Ascending aorta (tissue), 2 donors: ENCODE measurements at regions not wholly inside any gene's neighbourhood (a gene's known extent, or its start where the extent isn't known, plus 50 kb on each side); places are given as distances from the start of the nearest gene placed in this dataset.

ENCODE experiments used
- DNase-seq, 2 donors: peaks; one replicate each; pipeline ENCODE4 v3.0.0-alpha.2; 2019; ENCODE audit warnings: low spot score in 2 of 2
- H3K27ac ChIP-seq, 2 donors: fragments of 200-600 bp; sonication (generic); one replicate each; pipeline ENCODE4 v1.5.1; 2016 to 2017; ENCODE audit warnings: mild to moderate bottlenecking in 1 of 2
- H3K27me3 ChIP-seq: fragments of 200-600 bp; sonication (generic); one replicate; pipeline ENCODE4 v1.5.1; 2017
- H3K36me3 ChIP-seq, 2 donors: fragments of 200-600 bp; sonication (generic); one replicate each; pipeline ENCODE4 v1.5.1; 2016
- H3K4me1 ChIP-seq, 2 donors: fragments of 200-600 bp; sonication (generic); one replicate each; pipeline ENCODE4 v1.5.1; 2016 to 2017; ENCODE audit warnings: mild to moderate bottlenecking in 1 of 2
- H3K4me3 ChIP-seq, 2 donors: fragments of 200-600 bp; sonication (generic); one replicate each; pipeline ENCODE4 v1.5.1; 2016 to 2017; ENCODE audit warnings: mild to moderate bottlenecking in 1 of 2
- H3K9me3 ChIP-seq, 2 donors: fragments of 200-600 bp; sonication (generic); one replicate each; pipeline ENCODE4 v1.5.1; 2016
- intact Hi-C: fragments of 100-400 bp; cut with DNase I; formaldehyde crosslinking; loops from one replicate; pipeline ENCODE4 v1.15.1; 2023
- TF ChIP-seq, protein P1 (sequence below), 3 experiments: fragments of 200-600 bp in 2 of 3; fragments of 450-650 bp in 1 of 3; sonication (generic) in 2 of 3; IDR thresholded peaks; one replicate each; pipeline ENCODE4 v1.5.1; 2016 to 2019; ENCODE audit warnings: antibody characterized with exemption in 3 of 3, mild to moderate bottlenecking in 1 of 3, moderate library complexity in 1 of 3

DNA sequence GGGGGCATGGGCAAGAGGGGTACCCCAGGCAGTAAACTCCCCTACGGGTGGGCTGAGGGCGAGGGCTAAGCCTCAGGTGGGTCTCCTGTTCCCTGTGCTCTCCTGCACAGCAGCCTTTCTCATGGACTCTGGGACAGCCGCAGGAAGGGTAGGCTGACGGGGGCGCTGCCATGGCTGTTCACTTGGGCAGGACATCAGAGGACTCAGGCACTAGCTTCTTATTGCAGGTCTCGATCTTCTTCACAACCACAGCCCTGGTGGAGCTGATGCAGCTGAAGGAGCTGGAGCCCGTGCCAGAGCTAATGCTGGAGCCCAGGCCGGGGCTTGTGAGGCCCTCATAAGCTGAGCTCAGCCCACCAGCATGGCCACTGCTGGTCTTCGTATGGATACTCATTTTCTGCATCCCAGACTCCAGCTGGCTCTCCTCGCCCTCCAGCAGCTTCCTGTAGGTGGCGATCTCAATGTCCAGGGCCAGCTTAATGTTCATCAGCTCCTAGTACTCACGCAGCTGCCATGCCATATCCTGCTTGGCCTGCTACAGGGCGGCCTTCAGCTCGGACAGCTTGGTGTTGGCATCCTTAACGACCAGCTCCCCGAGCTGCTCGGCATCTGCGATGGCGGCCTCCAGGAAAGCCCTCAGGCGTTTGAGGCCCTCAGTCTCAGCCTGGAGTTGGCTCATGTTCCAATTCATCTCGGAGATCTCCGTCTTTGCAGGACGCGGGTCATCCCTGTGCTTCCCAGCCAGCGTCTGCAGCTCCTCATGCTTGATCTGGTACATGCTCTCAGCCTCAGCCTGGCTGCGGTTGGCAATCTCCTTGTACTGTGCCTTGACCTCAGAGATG lies 359.8 kb upstream of the SETBP1 start:
- DNase-seq, result no peak
- intact Hi-C loops, result no loop called here

DNA sequence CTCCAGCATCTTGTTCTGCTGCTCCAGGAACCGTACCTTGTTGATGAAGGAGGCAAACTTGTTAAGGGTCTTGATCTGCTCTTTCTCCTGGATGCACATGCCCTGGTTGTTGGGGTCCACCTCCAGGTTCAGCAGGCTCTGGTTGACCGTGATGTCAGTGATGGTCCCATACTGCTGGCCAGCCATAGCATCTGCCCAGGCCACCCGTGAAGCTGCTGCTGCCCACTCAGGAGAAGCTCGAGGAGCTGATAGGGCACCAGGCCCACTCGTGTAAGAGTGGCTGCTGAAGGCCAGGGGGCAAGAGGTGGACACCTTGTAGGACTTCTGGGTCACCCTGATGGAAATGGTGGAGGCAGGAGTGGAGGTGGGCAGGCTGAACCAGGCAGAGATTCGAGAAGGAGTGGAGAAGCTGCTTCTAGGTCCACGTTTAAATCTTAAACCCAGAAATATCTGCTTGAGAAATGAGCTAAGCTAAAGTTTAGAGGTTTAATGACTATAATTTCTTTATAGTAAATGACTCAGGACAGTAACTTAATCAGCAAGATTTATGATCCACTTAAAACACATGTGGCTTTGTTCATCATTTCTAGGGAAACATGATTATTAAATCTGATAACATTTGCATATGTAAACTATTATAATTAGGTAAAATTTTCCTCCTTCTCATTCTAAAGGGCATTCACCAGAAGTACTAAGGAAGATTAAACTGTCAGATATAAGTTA lies 358.7 kb upstream of the SETBP1 start:
- no peaks in the 10 kb centered on the region for H3K9me3 ChIP-seq
- no peak overlapping the region for H3K27ac ChIP-seq
- TF ChIP-seq, protein P1, sequence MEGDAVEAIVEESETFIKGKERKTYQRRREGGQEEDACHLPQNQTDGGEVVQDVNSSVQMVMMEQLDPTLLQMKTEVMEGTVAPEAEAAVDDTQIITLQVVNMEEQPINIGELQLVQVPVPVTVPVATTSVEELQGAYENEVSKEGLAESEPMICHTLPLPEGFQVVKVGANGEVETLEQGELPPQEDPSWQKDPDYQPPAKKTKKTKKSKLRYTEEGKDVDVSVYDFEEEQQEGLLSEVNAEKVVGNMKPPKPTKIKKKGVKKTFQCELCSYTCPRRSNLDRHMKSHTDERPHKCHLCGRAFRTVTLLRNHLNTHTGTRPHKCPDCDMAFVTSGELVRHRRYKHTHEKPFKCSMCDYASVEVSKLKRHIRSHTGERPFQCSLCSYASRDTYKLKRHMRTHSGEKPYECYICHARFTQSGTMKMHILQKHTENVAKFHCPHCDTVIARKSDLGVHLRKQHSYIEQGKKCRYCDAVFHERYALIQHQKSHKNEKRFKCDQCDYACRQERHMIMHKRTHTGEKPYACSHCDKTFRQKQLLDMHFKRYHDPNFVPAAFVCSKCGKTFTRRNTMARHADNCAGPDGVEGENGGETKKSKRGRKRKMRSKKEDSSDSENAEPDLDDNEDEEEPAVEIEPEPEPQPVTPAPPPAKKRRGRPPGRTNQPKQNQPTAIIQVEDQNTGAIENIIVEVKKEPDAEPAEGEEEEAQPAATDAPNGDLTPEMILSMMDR (IDR thresholded peaks at IDR 0.05), result no peak
- DNase-seq, result no peak
- no peaks in the 10 kb centered on the region for H3K4me1 ChIP-seq
- no peak overlapping the region for H3K4me3 ChIP-seq
- no peaks in the 10 kb centered on the region for H3K36me3 ChIP-seq
- no peaks in the 10 kb centered on the region for H3K27me3 ChIP-seq
- intact Hi-C loops, result no loop called here

More for the DNA sequence above, 359.8 kb upstream of the SETBP1 start:
- TF ChIP-seq, protein P1 (IDR thresholded peaks at IDR 0.05), result no peak
- Histone ChIP-seq H3K4me1 (no peaks in the 10 kb centered on the region), H3K36me3 (no peaks in the 10 kb centered on the region), H3K9me3 (no peaks in the 10 kb centered on the region), H3K27ac (no peak overlapping the region), H3K27me3 (no peaks in the 10 kb centered on the region), H3K4me3 (no peak overlapping the region)

DNA sequence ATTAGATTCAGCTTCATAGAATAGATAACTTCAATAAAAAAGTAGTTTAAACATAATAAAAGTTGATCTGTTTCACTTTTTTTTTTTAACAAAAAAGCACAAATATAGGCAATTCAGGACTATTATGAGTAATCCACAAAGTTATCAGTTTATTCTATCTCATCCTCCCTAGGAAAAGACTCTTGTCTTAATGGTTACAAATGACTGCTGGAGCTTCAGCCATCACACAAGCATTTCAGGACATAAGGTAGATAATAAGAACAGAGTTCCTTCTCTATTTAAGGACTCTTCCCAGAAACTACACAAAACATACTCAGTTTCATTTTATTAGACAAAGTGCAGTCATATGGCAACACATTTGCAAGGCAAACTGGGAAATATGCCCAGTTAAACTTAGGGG lies 357.6 kb upstream of the SETBP1 start:
- DNase-seq, result no peak
- no peaks in the 10 kb centered on the region for H3K9me3 ChIP-seq
- H3K36me3 ChIP-seq, result no peaks in the 10 kb centered on the region
- H3K27me3 ChIP-seq, result no peaks in the 10 kb centered on the region
- no peaks in the 10 kb centered on the region for H3K4me1 ChIP-seq
- no peak overlapping the region for H3K27ac ChIP-seq
- intact Hi-C loops, result no loop called here
- H3K4me3 ChIP-seq, result no peak overlapping the region
- TF ChIP-seq, protein P1 (IDR thresholded peaks at IDR 0.05), result no peak

DNA sequence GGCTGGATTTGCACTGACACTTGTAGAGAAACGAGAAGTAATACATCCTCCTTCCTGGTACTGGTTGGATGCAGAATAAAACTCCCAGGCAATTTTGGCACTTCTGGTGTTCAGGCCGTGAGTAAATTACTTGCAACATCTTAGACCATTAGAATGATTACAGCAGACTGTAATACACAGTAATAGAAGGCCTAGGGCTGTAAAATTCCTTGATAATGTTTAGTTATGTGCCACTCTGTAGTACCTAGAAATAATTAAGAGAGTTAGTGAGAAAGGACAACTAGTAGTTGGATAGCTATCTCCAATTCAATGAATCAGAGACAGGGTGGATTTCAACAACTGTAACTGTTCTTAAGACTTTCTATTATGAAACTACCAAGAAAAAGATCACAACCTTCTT lies 356.3 kb upstream of the SETBP1 start:
- Histone ChIP-seq H3K9me3 (no peaks in the 10 kb centered on the region), H3K27me3 (no peaks in the 10 kb centered on the region), H3K4me1 (no peaks in the 10 kb centered on the region), H3K36me3 (no peaks in the 10 kb centered on the region), H3K4me3 (no peak overlapping the region), H3K27ac (no peak overlapping the region)
- intact Hi-C loops, result no loop called here
- no peak for DNase-seq
- TF ChIP-seq, protein P1 (IDR thresholded peaks at IDR 0.05), result no peak

DNA sequence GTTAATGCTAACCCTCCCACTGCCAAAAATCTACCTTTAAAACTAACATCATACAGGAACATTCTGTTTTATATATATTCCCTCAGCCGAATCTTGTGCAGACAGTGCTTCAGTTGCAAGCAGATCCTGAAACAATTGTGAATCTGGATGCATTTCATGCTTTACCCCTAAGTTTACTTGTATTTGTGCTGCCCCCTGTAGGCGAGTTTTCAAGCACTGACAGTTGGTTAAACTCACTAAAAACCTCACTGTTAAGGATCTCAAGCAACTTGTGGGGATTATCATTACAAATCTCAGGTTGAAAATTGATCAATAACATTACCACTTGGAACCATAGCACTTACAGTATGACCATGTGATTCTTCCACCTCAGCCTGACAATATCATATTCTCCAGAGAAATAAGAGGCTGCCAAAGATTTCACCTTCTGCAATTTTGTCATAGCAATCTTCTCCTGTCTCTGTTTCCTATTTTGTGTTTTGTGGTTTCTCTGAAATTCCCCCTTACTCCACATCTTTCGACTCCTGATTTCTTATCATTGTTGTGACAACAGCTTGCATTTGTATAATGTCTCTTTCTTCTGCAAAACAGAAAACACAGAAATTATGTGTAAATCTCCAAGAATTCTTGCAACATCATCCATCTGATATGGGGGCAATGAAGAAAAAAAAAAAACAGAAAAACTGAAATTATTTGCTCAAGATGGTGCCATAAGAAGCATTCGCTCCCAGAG lies 354.6 kb upstream of the SETBP1 start:
- intact Hi-C loops, result no loop called here
- no peaks in the 10 kb centered on the region for H3K27me3 ChIP-seq
- no peak for DNase-seq

More for the DNA sequence above, 354.6 kb upstream of the SETBP1 start:
- TF ChIP-seq, protein P1 (IDR thresholded peaks at IDR 0.05), result peak in 2 of 3 experiments; percentile 10 to 22
- Histone ChIP-seq H3K4me1 (no peaks in the 10 kb centered on the region), H3K27ac (no peak overlapping the region), H3K9me3 (no peaks in the 10 kb centered on the region), H3K4me3 (no peak overlapping the region), H3K36me3 (no peaks in the 10 kb centered on the region)
